ENCODE measurements at regions not wholly inside any gene's neighbourhood (a gene's known extent, or its start where the extent isn't known, plus 50 kb on each side); places are given as distances from the start of the nearest gene placed in this dataset.

DNA sequence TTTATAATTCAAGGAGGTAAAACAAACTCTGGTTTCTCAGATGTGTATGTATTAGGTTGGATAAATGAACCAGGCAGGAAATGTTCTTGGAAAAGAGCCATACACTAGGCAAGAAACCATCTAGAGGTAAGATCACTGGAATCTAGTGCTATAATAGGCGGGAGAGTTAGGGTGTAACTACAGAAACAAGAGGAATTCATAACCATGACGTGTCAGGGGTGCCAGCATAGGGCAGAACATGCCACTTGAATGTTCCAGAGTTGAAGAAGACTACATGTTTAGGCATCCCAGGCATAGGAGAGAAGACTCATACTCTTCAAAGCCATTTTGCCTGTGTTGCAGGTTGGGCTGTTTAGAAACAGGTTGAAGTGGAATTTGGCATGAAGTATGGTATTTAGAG, 198.7 kb downstream of the CCNG2 start:
- no peak for TF ChIP-seq TAF1 (IDR thresholded peaks at IDR 0.05; ENCODE audit: borderline replicate concordance, insufficient read depth, low read length)

DNA sequence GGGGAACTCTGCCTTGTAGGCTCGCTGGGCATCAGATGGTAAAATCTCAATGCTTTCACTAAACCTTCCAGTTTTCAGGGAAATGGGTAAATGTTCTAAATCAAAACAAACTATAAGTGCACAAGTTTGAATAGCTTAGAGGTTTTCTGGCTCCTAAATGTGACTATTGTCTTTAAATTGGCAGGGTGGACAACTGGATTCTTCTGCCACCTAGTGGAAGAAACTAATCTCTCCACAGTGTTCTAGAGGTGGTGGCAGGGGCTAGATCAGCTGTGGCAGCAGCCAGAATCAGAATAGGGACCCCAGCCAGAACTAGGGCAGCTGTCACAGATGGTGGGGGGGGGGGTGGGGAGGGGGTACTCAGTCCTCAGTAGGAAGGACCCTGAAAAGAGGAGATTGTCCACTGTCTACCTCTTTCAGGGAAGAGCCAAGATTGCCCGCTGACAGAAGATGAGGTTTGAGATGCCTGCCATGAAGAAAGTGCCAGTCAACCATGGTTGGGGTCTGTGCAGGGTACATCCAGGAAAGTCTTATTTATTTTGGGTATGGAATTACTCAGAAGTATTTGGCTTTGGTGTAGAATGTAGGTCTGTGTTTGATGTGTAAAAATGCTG, 201.4 kb downstream of the CCNG2 start:
- TF ChIP-seq, protein P1, sequence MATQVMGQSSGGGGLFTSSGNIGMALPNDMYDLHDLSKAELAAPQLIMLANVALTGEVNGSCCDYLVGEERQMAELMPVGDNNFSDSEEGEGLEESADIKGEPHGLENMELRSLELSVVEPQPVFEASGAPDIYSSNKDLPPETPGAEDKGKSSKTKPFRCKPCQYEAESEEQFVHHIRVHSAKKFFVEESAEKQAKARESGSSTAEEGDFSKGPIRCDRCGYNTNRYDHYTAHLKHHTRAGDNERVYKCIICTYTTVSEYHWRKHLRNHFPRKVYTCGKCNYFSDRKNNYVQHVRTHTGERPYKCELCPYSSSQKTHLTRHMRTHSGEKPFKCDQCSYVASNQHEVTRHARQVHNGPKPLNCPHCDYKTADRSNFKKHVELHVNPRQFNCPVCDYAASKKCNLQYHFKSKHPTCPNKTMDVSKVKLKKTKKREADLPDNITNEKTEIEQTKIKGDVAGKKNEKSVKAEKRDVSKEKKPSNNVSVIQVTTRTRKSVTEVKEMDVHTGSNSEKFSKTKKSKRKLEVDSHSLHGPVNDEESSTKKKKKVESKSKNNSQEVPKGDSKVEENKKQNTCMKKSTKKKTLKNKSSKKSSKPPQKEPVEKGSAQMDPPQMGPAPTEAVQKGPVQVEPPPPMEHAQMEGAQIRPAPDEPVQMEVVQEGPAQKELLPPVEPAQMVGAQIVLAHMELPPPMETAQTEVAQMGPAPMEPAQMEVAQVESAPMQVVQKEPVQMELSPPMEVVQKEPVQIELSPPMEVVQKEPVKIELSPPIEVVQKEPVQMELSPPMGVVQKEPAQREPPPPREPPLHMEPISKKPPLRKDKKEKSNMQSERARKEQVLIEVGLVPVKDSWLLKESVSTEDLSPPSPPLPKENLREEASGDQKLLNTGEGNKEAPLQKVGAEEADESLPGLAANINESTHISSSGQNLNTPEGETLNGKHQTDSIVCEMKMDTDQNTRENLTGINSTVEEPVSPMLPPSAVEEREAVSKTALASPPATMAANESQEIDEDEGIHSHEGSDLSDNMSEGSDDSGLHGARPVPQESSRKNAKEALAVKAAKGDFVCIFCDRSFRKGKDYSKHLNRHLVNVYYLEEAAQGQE (IDR thresholded peaks at IDR 0.05; ENCODE audit: insufficient read depth in 1 of 2, low read depth in 2 of 2, low read length in 2 of 2), result no peak
- TF ChIP-seq POLR2AphosphoS5 (IDR thresholded peaks at IDR 0.05; ENCODE audit: low read depth, low read length) (no peak), FOXP2 (optimal IDR thresholded peaks at IDR 0.05; ENCODE audit: borderline replicate concordance, extremely low read depth, extremely low read length, insufficient read depth) (no peak), SIN3A (IDR thresholded peaks at IDR 0.05; ENCODE audit: borderline replicate concordance, insufficient read depth, low read length) (no peak), TAF1 (IDR thresholded peaks at IDR 0.05; ENCODE audit: borderline replicate concordance, insufficient read depth, low read length) (no peak)

DNA sequence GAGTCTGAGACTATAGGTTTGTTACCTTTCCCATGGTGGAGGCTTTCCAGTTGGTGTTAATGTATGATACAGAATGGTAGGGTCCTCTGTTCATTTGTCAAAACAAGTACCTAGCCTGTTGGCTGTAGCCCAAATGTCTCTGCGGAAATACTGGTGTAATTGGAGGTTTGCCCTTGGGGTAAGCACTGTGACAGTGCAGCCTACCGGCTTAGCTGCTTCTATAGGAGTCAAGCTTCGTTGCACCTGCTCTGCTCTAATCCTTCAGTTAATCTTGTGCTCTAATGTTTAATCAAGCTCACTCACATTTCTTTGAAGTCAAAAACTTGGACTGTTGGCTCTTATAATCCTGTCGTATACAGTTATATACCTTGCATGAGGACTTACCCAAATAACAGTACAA, 203.4 kb downstream of the CCNG2 start:
- TF ChIP-seq TAF1 (IDR thresholded peaks at IDR 0.05; ENCODE audit: borderline replicate concordance, insufficient read depth, low read length) (no peak), SIN3A (IDR thresholded peaks at IDR 0.05; ENCODE audit: borderline replicate concordance, insufficient read depth, low read length) (no peak), POLR2AphosphoS5 (IDR thresholded peaks at IDR 0.05; ENCODE audit: low read depth, low read length) (no peak), FOXP2 (optimal IDR thresholded peaks at IDR 0.05; ENCODE audit: borderline replicate concordance, extremely low read depth, extremely low read length, insufficient read depth) (no peak)
- TF ChIP-seq, protein P1 (IDR thresholded peaks at IDR 0.05; ENCODE audit: insufficient read depth in 1 of 2, low read depth in 2 of 2, low read length in 2 of 2), result no peak

DNA sequence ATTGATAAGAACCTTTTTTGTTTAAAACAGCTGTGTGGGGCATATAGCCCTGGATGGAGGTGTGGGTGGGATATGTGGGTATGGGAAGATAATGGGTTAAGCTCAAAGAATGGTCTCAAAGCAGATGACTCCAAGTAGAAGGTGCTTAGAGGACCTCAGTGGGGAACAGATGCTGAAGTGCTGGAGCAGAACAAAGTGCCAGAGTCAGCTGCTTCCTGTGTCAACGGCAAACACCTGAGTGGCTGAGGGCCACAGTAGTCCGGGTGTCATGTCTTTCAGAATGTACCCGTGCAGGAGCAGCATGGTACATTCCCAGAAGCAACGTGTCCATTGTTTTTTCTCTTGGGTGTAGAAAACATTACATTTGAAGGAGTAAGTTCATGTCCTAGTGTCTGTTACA, 210.6 kb downstream of the CCNG2 start:
- TF ChIP-seq FOXP2 (optimal IDR thresholded peaks at IDR 0.05; ENCODE audit: borderline replicate concordance, extremely low read depth, extremely low read length, insufficient read depth), result no peak
- TF ChIP-seq TAF1 (IDR thresholded peaks at IDR 0.05; ENCODE audit: borderline replicate concordance, insufficient read depth, low read length), result no peak
- TF ChIP-seq SIN3A (IDR thresholded peaks at IDR 0.05; ENCODE audit: borderline replicate concordance, insufficient read depth, low read length), result no peak
- TF ChIP-seq, protein P1 (IDR thresholded peaks at IDR 0.05; ENCODE audit: insufficient read depth in 1 of 2, low read depth in 2 of 2, low read length in 2 of 2), result no peak
- TF ChIP-seq POLR2AphosphoS5 (IDR thresholded peaks at IDR 0.05; ENCODE audit: low read depth, low read length), result no peak

DNA sequence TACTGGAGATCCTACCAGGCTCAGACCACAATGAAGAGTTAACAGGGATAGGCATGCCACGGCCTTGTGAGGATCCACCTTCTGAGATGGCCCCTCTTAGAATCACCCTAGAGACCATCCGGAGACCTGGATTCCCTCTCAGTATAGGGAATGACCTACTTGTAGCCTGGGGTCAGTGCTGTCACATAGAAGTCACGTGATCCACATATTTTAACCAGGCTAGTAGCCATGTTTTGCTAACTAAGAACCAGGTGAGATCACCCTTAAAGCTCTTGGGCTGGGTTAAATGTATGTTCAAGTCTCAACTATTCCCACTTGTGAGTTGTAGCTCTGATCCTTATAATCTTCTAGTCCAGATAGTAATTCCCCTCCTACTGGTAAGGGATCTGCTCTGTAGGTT, 215.4 kb downstream of the CCNG2 start:
- TF ChIP-seq SIN3A (IDR thresholded peaks at IDR 0.05; ENCODE audit: borderline replicate concordance, insufficient read depth, low read length) (no peak), POLR2AphosphoS5 (IDR thresholded peaks at IDR 0.05; ENCODE audit: low read depth, low read length) (no peak), FOXP2 (optimal IDR thresholded peaks at IDR 0.05; ENCODE audit: borderline replicate concordance, extremely low read depth, extremely low read length, insufficient read depth) (no peak), TAF1 (IDR thresholded peaks at IDR 0.05; ENCODE audit: borderline replicate concordance, insufficient read depth, low read length) (no peak)
- TF ChIP-seq, protein P1 (IDR thresholded peaks at IDR 0.05; ENCODE audit: insufficient read depth in 1 of 2, low read depth in 2 of 2, low read length in 2 of 2), result no peak

Measured in PFSK-1 (cell line).